ENCODE measurements at regions not wholly inside any gene's neighbourhood (a gene's known extent, or its start where the extent isn't known, plus 50 kb on each side); places are given as distances from the start of the nearest gene placed in this dataset.

DNA sequence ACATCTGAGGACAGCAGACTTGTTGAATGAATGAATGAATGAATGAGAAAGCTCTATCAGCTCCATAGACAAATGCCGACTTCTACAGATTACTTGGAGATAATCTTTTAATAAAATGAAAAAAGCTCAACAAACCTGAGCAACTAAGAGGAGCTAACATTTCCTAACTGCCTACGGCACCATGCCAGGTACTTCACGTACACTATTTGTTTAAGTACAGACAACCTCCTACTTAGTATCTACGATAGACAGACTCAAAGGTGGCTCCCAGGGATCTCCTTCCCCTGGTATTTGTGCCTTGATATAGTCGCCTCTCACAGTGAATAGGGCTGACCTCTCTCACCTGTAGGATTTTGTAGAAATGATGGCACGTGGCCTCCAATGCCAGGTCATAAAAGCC, 412.2 kb upstream of the FAT1 start:
- no peaks in the 10 kb centered on the region for H3K27me3 Mint-ChIP-seq
- no peaks in the 10 kb centered on the region for H3K4me1 Mint-ChIP-seq
- H3K9me3 Mint-ChIP-seq = peaks cover 0 to 17% (median 5%) of the 10 kb centered on the region in 8 donors
- H3K4me1 ChIP-seq (ENCODE audit: insufficient read depth, low read length) = no peaks in the 10 kb centered on the region
- H3K27ac Mint-ChIP-seq = no peak overlapping the region
- H3K9me3 ChIP-seq (ENCODE audit: control insufficient read depth in 1 of 2, low read length in 2 of 2) = no peaks in the 10 kb centered on the region
- DNase-seq = no peak
- H3K36me3 ChIP-seq (ENCODE audit: insufficient read depth, low read length) = no peaks in the 10 kb centered on the region
- no peaks in the 10 kb centered on the region for H3K36me3 Mint-ChIP-seq
- ChIA-PET POLR2A (ENCODE audit: partially characterized antibody) (no interaction called here), CTCF (ENCODE audit: partially characterized antibody) (no interaction called here)
- intact Hi-C loops (cut with micrococcal nuclease) = no loop called here
- no peak overlapping the region for H3K27ac ChIP-seq (ENCODE audit: low read depth, low read length)
- no peak overlapping the region for H3K4me3 Mint-ChIP-seq
- no peaks in the 10 kb centered on the region for H3K27me3 ChIP-seq (ENCODE audit: insufficient read depth, low read length)
- no peak overlapping the region for H3K4me3 ChIP-seq (ENCODE audit: low read length in 2 of 2)

DNA sequence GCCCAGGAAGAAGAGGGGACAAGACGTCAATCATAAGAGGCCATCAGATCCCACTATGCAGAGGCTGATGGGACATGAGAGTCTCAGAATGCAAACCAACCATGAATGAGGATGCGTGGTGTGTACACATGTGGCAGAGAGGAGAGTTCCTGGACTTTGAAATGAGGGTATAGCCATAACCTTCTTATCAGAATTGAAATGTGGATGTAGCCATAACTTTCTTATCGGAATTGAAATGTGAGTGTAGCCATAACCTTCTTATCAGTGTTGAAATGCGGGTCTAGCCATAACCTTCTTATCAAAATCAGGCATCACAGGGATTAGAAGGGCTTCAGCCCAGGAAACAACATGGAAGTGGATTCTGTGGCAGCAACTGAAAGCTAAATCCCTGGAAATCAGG, 415.5 kb upstream of the FAT1 start:
- Histone ChIP-seq H3K27me3 (ENCODE audit: insufficient read depth, low read length) (no peaks in the 10 kb centered on the region), H3K9me3 (ENCODE audit: control insufficient read depth in 1 of 2, low read length in 2 of 2) (no peaks in the 10 kb centered on the region), H3K27ac (ENCODE audit: low read depth, low read length) (no peak overlapping the region), H3K36me3 (ENCODE audit: insufficient read depth, low read length) (no peaks in the 10 kb centered on the region), H3K4me1 (ENCODE audit: insufficient read depth, low read length) (no peaks in the 10 kb centered on the region), H3K4me3 (ENCODE audit: low read length in 2 of 2) (no peak overlapping the region)
- no peaks in the 10 kb centered on the region for H3K36me3 Mint-ChIP-seq
- intact Hi-C loops (cut with micrococcal nuclease) = no loop called here
- ChIA-PET CTCF (ENCODE audit: partially characterized antibody) (no interaction called here), POLR2A (ENCODE audit: partially characterized antibody) (no interaction called here)
- H3K9me3 Mint-ChIP-seq = peaks cover 0 to 15% (median 4%) of the 10 kb centered on the region in 8 donors
- H3K4me3 Mint-ChIP-seq = no peak overlapping the region
- no peak overlapping the region for H3K27ac Mint-ChIP-seq
- no peak for DNase-seq
- no peaks in the 10 kb centered on the region for H3K4me1 Mint-ChIP-seq
- no peaks in the 10 kb centered on the region for H3K27me3 Mint-ChIP-seq

DNA sequence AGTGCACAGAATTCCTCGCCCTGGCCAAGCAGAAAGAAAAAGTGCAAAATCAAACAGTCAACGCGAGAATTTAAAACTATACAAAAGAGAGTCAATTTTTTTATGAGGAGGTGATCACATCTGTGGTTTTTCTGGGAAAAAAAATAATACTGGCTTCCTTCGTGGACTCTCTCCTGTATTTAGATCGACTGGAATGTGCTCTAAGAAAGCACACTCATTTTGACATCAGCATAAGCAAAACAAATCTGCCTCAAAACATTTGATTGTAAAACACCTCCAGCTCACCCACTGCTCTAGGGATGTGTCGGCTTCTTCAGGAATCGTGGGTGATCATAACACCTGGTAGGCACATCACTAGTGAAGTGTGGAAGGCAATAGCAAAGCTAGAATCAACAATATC, 417.4 kb upstream of the FAT1 start:
- Mint-ChIP-seq H3K27ac (no peak overlapping the region), H3K27me3 (no peaks in the 10 kb centered on the region), H3K9me3 (peaks cover 0 to 12% (median 4%) of the 10 kb centered on the region in 8 donors), H3K4me3 (no peak overlapping the region), H3K4me1 (no peaks in the 10 kb centered on the region), H3K36me3 (no peaks in the 10 kb centered on the region)
- no peaks in the 10 kb centered on the region for H3K9me3 ChIP-seq (ENCODE audit: control insufficient read depth in 1 of 2, low read length in 2 of 2)
- intact Hi-C loops (cut with micrococcal nuclease) = no loop called here
- no peak overlapping the region for H3K27ac ChIP-seq (ENCODE audit: low read depth, low read length)
- no peak for DNase-seq
- H3K4me1 ChIP-seq (ENCODE audit: insufficient read depth, low read length) = no peaks in the 10 kb centered on the region
- H3K27me3 ChIP-seq (ENCODE audit: insufficient read depth, low read length) = no peaks in the 10 kb centered on the region
- no peaks in the 10 kb centered on the region for H3K36me3 ChIP-seq (ENCODE audit: insufficient read depth, low read length)
- ChIA-PET CTCF (ENCODE audit: partially characterized antibody) (no interaction called here), POLR2A (ENCODE audit: partially characterized antibody) (no interaction called here)
- no peak overlapping the region for H3K4me3 ChIP-seq (ENCODE audit: low read length in 2 of 2)

DNA sequence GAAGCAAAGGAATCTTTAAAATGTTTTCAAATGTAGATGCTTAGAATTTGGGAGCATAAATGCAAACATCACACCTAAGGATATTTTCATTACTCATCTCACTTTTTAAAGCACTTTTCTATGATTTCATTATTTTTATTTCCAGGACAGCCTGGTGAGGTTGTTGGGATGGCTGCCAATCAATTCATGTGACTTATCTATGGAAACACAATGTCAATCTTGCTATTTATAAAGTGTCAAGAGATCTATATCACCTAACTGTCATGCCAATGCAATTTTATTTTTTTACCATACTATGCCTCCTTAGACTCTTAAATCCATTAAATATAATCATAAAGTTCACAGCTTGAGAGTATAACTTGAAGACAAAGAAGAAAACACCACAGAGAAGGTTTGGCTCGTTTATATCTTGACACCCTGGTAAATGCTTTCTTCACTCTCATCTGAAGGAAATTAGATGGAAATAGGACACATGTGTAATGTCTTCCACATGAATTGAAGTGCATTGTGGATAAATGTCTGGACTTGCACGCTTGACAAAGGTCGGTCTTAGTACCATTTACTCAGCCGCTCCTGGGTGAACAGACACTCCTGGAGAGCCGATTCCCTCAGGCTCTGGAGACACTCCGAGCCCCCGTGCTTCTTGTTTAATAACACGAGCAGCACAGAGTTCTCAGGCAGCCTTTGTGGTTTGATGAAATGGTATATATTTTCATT, 425.7 kb upstream of the FAT1 start:
- H3K4me1 Mint-ChIP-seq = no peaks in the 10 kb centered on the region
- H3K4me1 ChIP-seq (ENCODE audit: insufficient read depth, low read length) = no peaks in the 10 kb centered on the region
- H3K36me3 ChIP-seq (ENCODE audit: insufficient read depth, low read length) = no peaks in the 10 kb centered on the region
- H3K9me3 ChIP-seq (ENCODE audit: control insufficient read depth in 1 of 2, low read length in 2 of 2) = no peaks in the 10 kb centered on the region
- H3K4me3 ChIP-seq (ENCODE audit: low read length in 2 of 2) = no peak overlapping the region
- POLR2A ChIA-PET (ENCODE audit: partially characterized antibody) = no interaction called here
- DNase-seq = no peak
- no peaks in the 10 kb centered on the region for H3K36me3 Mint-ChIP-seq
- intact Hi-C loops (cut with micrococcal nuclease) = no loop called here
- H3K27me3 Mint-ChIP-seq = no peaks in the 10 kb centered on the region
- H3K27ac ChIP-seq (ENCODE audit: low read depth, low read length) = no peak overlapping the region
- peaks cover 0 to 9% (median 4%) of the 10 kb centered on the region in 8 donors for H3K9me3 Mint-ChIP-seq
- no peaks in the 10 kb centered on the region for H3K27me3 ChIP-seq (ENCODE audit: insufficient read depth, low read length)
- H3K4me3 Mint-ChIP-seq = no peak overlapping the region
- no peak overlapping the region for H3K27ac Mint-ChIP-seq
- CTCF ChIA-PET (ENCODE audit: partially characterized antibody) = no interaction called here

DNA sequence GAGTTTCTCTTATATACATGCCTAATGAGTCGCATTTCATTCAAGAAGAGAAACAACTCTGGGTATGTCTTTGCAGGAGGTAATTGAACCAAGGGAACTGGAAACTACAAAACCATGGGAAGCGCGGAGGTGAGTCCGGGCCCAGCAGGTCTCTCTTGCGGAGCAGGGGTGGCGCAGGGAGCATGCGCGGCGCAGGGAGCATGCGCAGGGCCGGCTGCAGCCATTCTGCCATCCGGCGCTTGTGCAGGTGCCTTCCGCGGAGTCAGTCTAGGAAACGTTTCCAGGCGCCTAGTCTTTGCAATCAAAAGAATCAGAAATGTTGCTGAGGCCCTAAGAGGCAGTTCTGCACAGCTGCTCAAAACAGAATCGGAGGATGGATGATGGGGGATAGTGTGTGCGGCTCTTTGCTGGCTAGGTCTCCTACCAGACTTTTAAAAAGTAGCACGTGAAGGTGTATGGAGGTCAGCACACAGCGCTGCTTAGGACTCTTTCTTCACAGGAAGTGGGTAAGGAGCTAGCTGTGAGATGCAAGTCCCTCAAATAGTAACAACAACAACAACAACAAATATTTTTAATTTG, 433.8 kb upstream of the FAT1 start:
- no peak overlapping the region for H3K27ac ChIP-seq (ENCODE audit: low read depth, low read length)
- H3K27me3 ChIP-seq (ENCODE audit: insufficient read depth, low read length) = no peaks in the 10 kb centered on the region
- H3K36me3 Mint-ChIP-seq = no peaks in the 10 kb centered on the region
- no peak for DNase-seq
- no peak overlapping the region for H3K4me3 Mint-ChIP-seq
- peaks cover 3 to 9% (median 8%) of the 10 kb centered on the region in 8 donors for H3K9me3 Mint-ChIP-seq
- intact Hi-C loops (cut with micrococcal nuclease) = no loop called here
- H3K4me3 ChIP-seq (ENCODE audit: low read length in 2 of 2) = no peak overlapping the region
- H3K27ac Mint-ChIP-seq = no peak overlapping the region
- ChIA-PET POLR2A (ENCODE audit: partially characterized antibody) (no interaction called here), CTCF (ENCODE audit: partially characterized antibody) (no interaction called here)
- no peaks in the 10 kb centered on the region for H3K4me1 Mint-ChIP-seq
- no peaks in the 10 kb centered on the region for H3K9me3 ChIP-seq (ENCODE audit: control insufficient read depth in 1 of 2, low read length in 2 of 2)
- no peaks in the 10 kb centered on the region for H3K36me3 ChIP-seq (ENCODE audit: insufficient read depth, low read length)
- H3K27me3 Mint-ChIP-seq = no peaks in the 10 kb centered on the region
- H3K4me1 ChIP-seq (ENCODE audit: insufficient read depth, low read length) = no peaks in the 10 kb centered on the region

DNA sequence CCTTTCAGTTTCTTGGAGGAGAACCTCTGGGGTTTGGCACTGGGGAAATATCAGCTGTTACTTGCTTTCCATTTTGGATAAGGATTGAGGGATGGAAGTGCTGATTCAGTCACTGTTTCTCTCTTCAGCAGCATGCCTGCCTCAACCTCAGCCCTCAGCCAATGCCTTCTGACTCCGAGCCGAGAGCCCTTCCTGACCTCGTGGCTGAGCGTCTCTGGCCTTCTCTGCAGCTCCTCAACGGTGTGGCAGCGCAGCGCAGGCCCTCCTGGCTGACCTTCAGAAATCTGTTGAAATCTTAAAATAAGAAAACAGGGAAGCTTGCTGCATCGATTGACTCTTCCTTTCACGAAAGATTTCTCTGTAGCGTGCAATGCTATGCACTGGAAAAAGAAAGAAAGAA, 434.3 kb upstream of the FAT1 start:
- no peak for DNase-seq
- POLR2A ChIA-PET (ENCODE audit: partially characterized antibody) = no interaction called here
- H3K4me1 Mint-ChIP-seq = no peaks in the 10 kb centered on the region

DNA sequence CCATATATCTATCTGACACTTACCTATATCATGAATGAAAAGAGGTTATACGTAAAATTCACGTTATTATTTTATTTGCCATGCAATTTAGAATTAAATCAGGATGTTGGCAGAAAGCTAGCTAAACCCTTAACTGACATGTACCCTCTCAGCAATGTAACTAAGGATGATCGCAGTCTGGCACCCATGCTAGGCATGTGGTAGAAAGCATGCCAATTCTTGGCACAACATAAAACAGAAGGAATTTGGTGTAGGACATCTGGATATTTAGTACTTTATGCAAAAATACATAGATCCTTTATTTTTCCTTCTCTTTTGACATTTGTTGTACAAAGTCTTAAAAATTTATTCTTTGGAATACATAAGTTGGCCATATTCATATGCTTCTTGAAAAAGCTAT, 436.8 kb upstream of the FAT1 start:
- H3K9me3 Mint-ChIP-seq = peaks cover 3 to 10% (median 5%) of the 10 kb centered on the region in 8 donors
- H3K27ac Mint-ChIP-seq = no peak overlapping the region
- no peaks in the 10 kb centered on the region for H3K36me3 Mint-ChIP-seq
- ChIA-PET CTCF (ENCODE audit: partially characterized antibody) (interaction anchor here (0.9 kb wide), 1 partner anchor 12 kb away, joined by 3 read pairs; no protein-coding TSS in a partner anchor), POLR2A (ENCODE audit: partially characterized antibody) (no interaction called here)
- Histone ChIP-seq H3K27me3 (ENCODE audit: insufficient read depth, low read length) (no peaks in the 10 kb centered on the region), H3K36me3 (ENCODE audit: insufficient read depth, low read length) (no peaks in the 10 kb centered on the region), H3K9me3 (ENCODE audit: control insufficient read depth in 1 of 2, low read length in 2 of 2) (no peaks in the 10 kb centered on the region), H3K4me3 (ENCODE audit: low read length in 2 of 2) (no peak overlapping the region), H3K4me1 (ENCODE audit: insufficient read depth, low read length) (no peaks in the 10 kb centered on the region), H3K27ac (ENCODE audit: low read depth, low read length) (no peak overlapping the region)
- DNase-seq = no peak
- intact Hi-C loops (cut with micrococcal nuclease) = no loop called here
- H3K27me3 Mint-ChIP-seq = no peaks in the 10 kb centered on the region
- no peak overlapping the region for H3K4me3 Mint-ChIP-seq
- no peaks in the 10 kb centered on the region for H3K4me1 Mint-ChIP-seq

More for the DNA sequence above, 434.3 kb upstream of the FAT1 start:
- Histone ChIP-seq H3K27ac (ENCODE audit: low read depth, low read length) (no peak overlapping the region), H3K27me3 (ENCODE audit: insufficient read depth, low read length) (no peaks in the 10 kb centered on the region), H3K4me1 (ENCODE audit: insufficient read depth, low read length) (no peaks in the 10 kb centered on the region), H3K36me3 (ENCODE audit: insufficient read depth, low read length) (no peaks in the 10 kb centered on the region), H3K9me3 (ENCODE audit: control insufficient read depth in 1 of 2, low read length in 2 of 2) (no peaks in the 10 kb centered on the region), H3K4me3 (ENCODE audit: low read length in 2 of 2) (no peak overlapping the region)
- Mint-ChIP-seq H3K4me3 (no peak overlapping the region), H3K36me3 (no peaks in the 10 kb centered on the region), H3K9me3 (peaks cover 3 to 9% (median 6%) of the 10 kb centered on the region in 8 donors), H3K27ac (no peak overlapping the region), H3K27me3 (no peaks in the 10 kb centered on the region)
- intact Hi-C loops (cut with micrococcal nuclease) = no loop called here
- CTCF ChIA-PET (ENCODE audit: partially characterized antibody) = no interaction called here

Measured in CD4-positive, alpha-beta memory T cell (primary cell).